NCI-H187 (cell line): ENCODE measurements at regions not wholly inside any gene's neighbourhood (a gene's known extent, or its start where the extent isn't known, plus 50 kb on each side); places are given as distances from the start of the nearest gene placed in this dataset.
A peak's percentile ranks its signal among the peaks of the same experiment; 100 is the strongest.

Experiments used
- DNase-seq, 2 experiments: peaks; one replicate each; lab custom pipeline; 2025; lab: John Stamatoyannopoulos, UW

GRCh38 chr16:5537347-5537746, 439.8 kb upstream of the EEF2KMT start:
- no peak for DNase-seq

DNA sequence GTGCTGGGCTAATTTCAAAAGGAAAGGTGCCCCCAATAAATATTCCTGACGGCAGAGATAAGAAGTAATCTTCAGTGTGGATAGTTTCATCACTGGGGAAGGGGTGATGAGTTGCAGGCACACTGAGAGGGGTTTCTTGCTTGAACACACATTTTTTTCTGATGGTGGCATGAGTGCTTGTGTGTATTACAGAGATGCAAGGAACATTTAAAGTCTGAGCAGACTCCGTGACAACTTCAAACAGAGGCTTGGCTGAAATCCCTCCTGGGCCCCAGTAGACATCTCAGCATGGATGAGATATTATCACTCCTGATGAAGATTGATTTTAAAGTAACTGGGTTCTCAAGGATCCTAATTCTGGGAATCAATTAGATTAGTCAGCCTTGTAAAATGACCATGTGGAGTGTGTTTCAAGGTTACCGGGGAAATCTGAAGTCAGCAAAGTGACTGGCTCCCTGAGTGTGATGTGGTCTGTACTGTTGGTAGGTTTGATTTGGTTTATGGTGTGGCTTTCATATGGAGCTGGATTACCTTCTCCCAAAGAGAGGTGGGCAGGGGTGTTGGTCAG, 435.8 kb upstream of the EEF2KMT start:
- DNase-seq: no peak

GRCh38 chr16:5527817-5528216, 430.2 kb upstream of the EEF2KMT start:
- no peak for DNase-seq

GRCh38 chr16:5526826-5527225, 429.2 kb upstream of the EEF2KMT start:
- no peak for DNase-seq

- no peak for DNase-seq
Observed at GRCh38 chr16:5523829-5524228, 426.2 kb upstream of the EEF2KMT start.

DNA sequence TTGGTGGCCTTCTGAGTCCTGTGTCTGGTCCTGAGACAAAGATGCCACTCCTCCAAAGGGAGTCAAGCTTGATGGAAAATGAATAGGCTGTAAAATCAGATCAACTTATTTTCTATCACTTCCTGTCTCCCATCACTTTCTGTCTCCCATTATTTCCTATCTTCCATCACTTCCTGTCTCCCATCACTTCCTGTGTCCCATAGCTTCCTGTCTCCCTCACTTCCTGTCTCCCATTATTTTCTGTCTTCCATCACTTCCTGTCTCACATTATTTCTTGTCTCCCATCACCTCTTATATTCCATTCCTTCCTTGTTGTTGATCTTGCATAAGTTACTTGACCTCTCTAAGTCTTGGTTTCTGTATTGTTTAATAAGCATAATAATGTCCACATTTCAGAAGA, 418.5 kb upstream of the EEF2KMT start:
- no peak for DNase-seq

DNA sequence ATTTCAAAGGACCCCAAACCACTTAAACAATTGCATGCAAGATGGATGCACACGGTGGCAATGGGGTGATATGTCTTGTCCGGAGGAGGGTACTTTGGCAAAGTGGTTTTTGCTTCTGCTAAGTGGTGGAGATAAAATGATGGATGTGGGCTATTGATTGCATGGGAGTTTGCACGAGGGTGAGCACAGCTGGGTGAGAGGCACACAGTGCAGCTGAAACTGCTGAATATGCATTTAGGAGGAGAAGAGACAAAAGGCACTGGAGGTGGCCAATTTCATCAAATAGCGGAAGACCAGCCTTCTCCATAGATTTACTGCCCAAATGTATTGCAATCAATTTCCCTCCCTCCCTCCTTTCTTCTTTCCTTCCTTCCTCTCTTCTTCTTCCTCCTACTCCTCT, 414.4 kb upstream of the EEF2KMT start:
- no peak for DNase-seq

DNA sequence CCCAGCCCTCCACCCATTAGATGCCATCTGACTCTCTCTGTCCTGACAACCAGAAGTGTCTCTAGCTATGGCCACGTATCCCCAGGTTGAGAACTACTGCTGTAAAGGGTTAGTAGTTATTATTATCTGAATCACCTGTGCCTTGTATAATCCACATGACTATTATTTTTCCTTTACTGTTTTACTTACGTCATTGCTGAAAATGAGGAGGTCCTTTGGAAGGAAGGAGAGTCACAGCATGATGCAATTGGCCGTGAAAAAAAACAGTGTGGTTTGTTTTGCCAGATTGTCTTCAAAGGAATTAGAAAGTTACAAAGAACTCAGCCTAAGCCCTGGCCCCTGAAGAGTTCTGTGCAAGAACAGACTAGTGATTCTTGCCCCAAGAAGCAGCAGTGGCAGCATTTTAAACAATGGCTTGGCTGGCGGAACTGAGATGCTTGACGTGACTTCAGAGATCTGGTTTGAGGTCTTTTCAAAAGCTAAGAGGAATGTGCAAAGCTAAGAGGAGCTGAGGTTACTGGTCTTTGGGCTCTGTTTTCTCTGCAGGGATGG, 413.3 kb upstream of the EEF2KMT start:
- DNase-seq: no peak

DNA sequence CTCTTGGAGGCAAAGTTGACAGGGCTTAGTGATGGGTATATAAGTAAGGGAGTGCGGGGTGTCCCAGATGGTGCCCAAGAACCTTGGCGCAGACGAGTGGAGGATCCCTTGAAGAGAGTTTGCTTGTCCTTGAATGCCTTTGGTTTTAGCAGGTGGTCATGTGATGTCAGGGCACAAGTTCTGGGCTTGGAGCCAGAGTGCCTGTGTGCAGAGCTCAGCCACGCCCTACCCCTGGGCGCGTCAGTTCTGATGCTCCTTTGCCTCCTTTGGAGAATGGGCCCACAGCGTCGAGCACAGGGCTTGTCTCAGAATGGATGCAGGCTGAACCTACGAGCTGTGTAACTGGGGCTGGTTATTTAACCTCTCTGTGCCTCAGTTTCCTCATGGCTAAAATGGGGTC, 412.2 kb upstream of the EEF2KMT start:
- peak in 1 of 2 experiments; percentile 12 for DNase-seq

GRCh38 chr16:5509336-5509735, 411.7 kb upstream of the EEF2KMT start:
- DNase-seq: no peak

DNA sequence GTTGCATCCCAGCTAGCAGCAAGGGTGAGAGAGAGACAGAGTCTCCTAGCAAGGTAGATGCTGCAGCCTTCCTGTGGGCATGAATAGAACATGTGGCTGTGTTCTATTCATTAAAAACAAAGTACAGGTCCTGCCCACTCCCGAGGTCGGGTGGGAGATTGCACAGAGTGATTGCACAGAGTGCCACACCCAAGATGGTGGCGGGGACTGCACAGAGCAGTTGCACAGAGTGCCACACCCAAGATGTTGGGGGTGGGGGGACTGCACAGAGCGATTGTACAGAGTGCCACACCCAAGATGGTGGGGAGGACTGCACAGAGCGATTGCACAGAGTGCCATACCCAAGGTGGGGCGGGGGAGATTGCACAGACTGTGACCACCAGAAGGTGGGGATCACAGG, 410.8 kb upstream of the EEF2KMT start:
- DNase-seq: no peak

DNA sequence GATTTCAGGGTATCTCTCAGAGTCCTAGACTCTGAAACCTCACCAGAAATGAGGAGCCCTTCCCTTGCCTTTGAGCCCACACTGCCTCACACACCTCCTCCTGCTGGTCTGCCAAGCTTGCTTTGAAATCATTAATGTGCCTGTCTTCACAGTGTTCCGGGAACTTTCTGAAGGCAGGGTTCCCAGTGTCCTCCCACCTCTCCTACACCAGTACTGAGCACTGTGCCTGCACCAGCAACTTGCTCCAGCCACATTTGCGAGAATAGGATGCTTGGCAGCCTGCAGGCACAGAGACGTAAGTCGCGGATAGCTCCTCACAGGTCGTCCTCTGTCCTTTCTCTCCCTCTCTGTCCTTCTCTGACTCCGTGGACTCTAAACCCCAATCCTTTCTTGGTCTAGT, 408.4 kb upstream of the EEF2KMT start:
- no peak for DNase-seq

- no peak for DNase-seq
Observed at GRCh38 chr16:5505091-5505887, 407.7 kb upstream of the EEF2KMT start.

GRCh38 chr16:5504064-5504781, 406.6 kb upstream of the EEF2KMT start:
- DNase-seq: no peak

DNA sequence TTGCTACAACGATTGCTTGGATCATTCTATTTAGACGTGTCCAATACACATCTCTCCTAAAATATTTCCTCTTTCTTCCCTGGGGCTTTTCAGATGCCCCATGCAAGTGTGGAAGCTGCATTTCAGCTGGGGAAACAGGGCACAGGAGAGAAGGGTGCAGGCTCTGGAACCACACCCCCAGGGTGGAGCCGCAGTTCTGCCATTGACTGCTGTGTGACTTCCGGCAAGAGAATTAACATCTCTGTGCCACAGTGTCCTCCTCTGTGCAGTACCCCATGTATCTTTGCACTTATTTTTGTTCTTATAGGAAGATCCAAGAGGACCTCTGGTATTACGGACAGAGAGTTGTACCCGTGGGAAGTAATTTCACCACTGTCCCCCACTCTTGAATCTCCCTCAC, 405.3 kb upstream of the EEF2KMT start:
- no peak for DNase-seq

DNA sequence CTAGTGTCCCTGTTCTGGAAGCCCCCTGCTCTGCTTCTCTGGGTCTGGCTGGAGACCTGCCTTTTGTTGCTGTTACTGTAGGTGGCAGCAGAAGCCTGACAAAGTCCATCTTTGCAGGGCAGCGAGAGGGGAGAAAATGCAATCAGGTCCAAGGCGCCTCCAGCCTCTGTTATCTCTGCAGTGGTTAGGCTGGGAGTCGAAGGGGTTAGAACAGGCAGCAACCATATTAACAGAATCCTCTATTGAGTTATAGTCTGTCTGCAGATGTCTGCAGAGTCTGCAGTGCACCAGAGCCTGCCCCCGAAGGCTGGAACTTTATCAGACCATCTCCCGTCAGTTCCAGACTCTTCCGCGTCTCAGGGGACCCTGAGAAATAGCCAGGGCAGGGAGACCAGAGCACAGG, 404.9 kb upstream of the EEF2KMT start:
- no peak for DNase-seq

DNA sequence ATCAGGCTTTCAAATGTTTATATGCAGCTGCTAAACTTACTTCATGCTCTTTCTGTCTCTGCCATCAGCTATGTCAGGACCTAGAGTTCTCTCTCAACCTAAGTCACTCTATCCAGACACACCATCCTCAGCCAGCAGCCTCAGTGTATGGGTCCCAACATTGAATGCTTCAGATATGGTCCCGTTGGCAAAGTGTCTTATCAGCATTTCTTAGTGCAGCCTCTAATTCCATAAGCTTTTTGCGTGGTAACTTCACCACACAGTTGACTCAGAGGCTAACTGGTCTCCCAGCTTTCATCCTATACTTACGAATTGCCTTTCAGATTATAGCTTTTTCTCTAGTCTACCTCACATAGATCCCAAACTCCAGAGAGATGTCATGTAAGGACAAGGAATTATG, 402.9 kb upstream of the EEF2KMT start:
- DNase-seq: no peak

DNA sequence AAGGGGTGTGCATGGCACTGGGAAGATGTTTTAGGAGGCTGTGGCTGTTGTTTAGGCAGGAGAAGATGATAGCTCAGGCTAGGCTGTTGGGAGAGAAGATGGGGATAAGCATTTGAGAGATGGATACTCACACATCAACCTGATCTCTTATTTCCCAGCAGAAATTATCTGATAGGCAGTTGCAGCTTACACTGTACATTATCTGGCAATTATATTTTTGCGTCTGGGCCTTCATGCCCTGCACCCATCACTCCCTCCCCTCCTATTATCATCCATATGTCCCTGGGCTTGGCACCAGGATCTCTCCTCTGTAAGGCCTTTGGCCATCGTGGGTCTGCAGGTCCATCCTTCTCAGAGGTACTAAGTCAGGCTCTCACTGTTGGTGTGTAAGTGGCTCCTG, 401.0 kb upstream of the EEF2KMT start:
- DNase-seq: no peak

DNA sequence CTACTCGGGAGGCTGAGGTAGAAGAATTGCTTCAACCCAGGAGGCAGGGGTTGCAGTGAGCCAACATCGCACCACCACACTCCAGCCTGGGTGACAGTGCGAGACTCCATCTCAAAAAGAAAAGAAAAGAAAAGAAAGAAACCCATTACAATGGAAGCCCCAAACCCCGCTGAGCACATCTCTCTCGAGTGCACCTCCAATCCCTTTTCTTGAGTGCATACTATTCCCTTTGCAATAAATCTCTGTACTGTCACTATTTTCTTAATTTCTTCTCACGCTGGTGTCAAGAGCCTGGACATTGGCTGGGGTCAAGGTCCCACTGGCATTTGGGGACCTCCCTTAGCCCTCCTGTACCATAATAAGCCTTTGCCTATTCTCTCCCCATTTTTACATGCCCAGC, 398.4 kb upstream of the EEF2KMT start:
- no peak for DNase-seq

- DNase-seq: peak in 1 of 2 experiments; percentile 30
Observed at GRCh38 chr16:5490499-5490898, 392.9 kb upstream of the EEF2KMT start.

- DNase-seq: no peak
Observed at GRCh38 chr16:5488581-5488980, 391.0 kb upstream of the EEF2KMT start.

- DNase-seq: no peak
Observed at GRCh38 chr16:5487728-5488127, 390.1 kb upstream of the EEF2KMT start.

DNA sequence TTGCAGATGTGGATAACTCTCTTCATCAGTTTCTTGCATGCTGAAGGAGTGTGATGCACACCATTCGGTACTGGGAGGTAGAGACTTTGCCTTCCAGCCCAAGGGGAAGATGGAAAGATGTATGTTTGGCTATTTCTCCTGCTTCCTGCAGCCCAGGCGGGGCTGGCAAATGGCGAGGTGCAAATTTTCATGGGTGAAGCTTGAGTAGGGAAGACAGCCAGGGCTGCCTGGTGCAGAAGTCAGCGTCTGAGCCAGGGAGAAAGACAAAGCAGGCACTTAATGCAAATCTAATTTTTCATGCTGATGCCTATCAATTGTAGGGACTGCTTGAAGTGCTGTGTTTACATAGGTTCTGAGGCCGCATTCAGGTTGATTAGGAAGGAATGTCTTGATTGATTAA, 384.7 kb upstream of the EEF2KMT start:
- DNase-seq: no peak
